Prostate gland (tissue), 2 donors: ENCODE measurements at regions not wholly inside any gene's neighbourhood (a gene's known extent, or its start where the extent isn't known, plus 50 kb on each side); places are given as distances from the start of the nearest gene placed in this dataset.
"Not testable (repeated sequence)": the region's sequence is repeated elsewhere in the genome, so short reads cannot be mapped to it uniquely, and the experiment has no call there.

Experiments used
- DNase-seq: peaks from one replicate; pipeline ENCODE4 v3.0.0-alpha.2; 2019; ENCODE audit warnings: low spot score
- H3K27ac ChIP-seq, 2 donors: fragments of 200-600 bp; sonication (generic); 2 replicates each; pipeline ENCODE4 v1.5.1; 2017 to 2019
- H3K27me3 ChIP-seq: fragments of 200-600 bp; sonication (generic); replicated peaks from 2 replicates; pipeline ENCODE4 v1.5.1; 2019; ENCODE audit not compliant: insufficient read depth
- H3K36me3 ChIP-seq, 2 donors: fragments of 200-600 bp; sonication (generic); 1 replicate in 1 of 2; 2 replicates in 1 of 2; pipeline versions ENCODE4 v1.5.1 to v1.8.1; 2017 to 2019
- H3K4me1 ChIP-seq: fragments of 200-600 bp; sonication (generic); replicated peaks from 2 replicates; pipeline ENCODE4 v1.5.1; 2019
- H3K4me3 ChIP-seq, 2 donors: fragments of 200-600 bp; sonication (generic); 2 replicates each; pipeline ENCODE4 v1.5.1; 2017 to 2019
- H3K9me3 ChIP-seq: fragments of 200-600 bp; sonication (generic); 2 replicates; pipeline ENCODE4 v1.5.1; 2017
- CTCF ChIP-seq, 4 experiments: fragments of 200-600 bp in 2 of 4; fragments of 450-650 bp in 2 of 4; sonication (generic) in 2 of 4; IDR thresholded peaks; 1 replicate in 3 of 4; 2 replicates in 1 of 4; pipeline ENCODE4 v1.5.1; 2016 to 2019; ENCODE audit warnings: antibody characterized with exemption in 4 of 4, mild to moderate bottlenecking in 2 of 4, moderate library complexity in 2 of 4
- POLR2A ChIP-seq: fragments of 450-650 bp; IDR thresholded peaks from one replicate; pipeline ENCODE4 v1.6.1; 2016; ENCODE audit warnings: antibody characterized with exemption, mild to moderate bottlenecking
- POLR2AphosphoS5 ChIP-seq: sonication (generic); formaldehyde crosslinking; IDR thresholded peaks from one replicate; pipeline ENCODE4 v1.6.1; 2017; ENCODE audit warnings: antibody characterized with exemption
- WGBS: methylation state at CpG from one replicate; pipeline ENCODE4 v1.1.5; 2018; 5-methylcytosine and 5-hydroxymethylcytosine counted together
- intact Hi-C: fragments of 100-400 bp; cut with DNase I; formaldehyde crosslinking; loops from one replicate; pipeline ENCODE4 v1.14.2; 2022

GRCh38 chr4:186999686-187000085, 276.0 kb upstream of the FAT1 start:
- H3K9me3 ChIP-seq: no peaks in the 10 kb centered on the region
- H3K27ac ChIP-seq: no peak overlapping the region
- DNase-seq: no peak
- WGBS: 58% methylated on average over 3 of the region's 3 CpGs
- no peaks in the 10 kb centered on the region for H3K4me1 ChIP-seq
- TF ChIP-seq POLR2AphosphoS5 (no peak), POLR2A (no peak), CTCF (IDR thresholded peaks at IDR 0.05) (no peak)
- no peak overlapping the region for H3K4me3 ChIP-seq
- intact Hi-C loops: no loop called here
- H3K27me3 ChIP-seq: no peaks in the 10 kb centered on the region
- no peaks in the 10 kb centered on the region for H3K36me3 ChIP-seq

GRCh38 chr4:187000281-187000680, 276.6 kb upstream of the FAT1 start:
- TF ChIP-seq POLR2AphosphoS5: no peak
- TF ChIP-seq CTCF (IDR thresholded peaks at IDR 0.05): no peak
- no peak for TF ChIP-seq POLR2A
- 17% methylated on average over 2 of the region's 2 CpGs for WGBS
- Histone ChIP-seq H3K4me3 (no peak overlapping the region), H3K27me3 (no peaks in the 10 kb centered on the region), H3K27ac (no peak overlapping the region), H3K4me1 (no peaks in the 10 kb centered on the region), H3K9me3 (no peaks in the 10 kb centered on the region), H3K36me3 (no peaks in the 10 kb centered on the region)
- DNase-seq: no peak
- intact Hi-C loops: no loop called here

- H3K9me3 ChIP-seq, intact Hi-C loops, H3K27ac ChIP-seq, H3K27me3 ChIP-seq, H3K4me1 ChIP-seq, H3K36me3 ChIP-seq, H3K4me3 ChIP-seq, DNase-seq: not testable (repeated sequence)
- 97% methylated on average over 6 of the region's 6 CpGs for WGBS
Observed at GRCh38 chr4:187002133-187002532, 278.5 kb upstream of the FAT1 start.

GRCh38 chr4:187004628-187005027, 281.0 kb upstream of the FAT1 start:
- no peak for DNase-seq
- no peaks in the 10 kb centered on the region for H3K36me3 ChIP-seq
- no peaks in the 10 kb centered on the region for H3K9me3 ChIP-seq
- H3K27ac ChIP-seq: no peak overlapping the region
- no peaks in the 10 kb centered on the region for H3K27me3 ChIP-seq
- TF ChIP-seq POLR2A: no peak
- no peak for TF ChIP-seq POLR2AphosphoS5
- TF ChIP-seq CTCF (IDR thresholded peaks at IDR 0.05): no peak
- intact Hi-C loops: no loop called here
- WGBS: 84% methylated on average over 2 of the region's 2 CpGs
- no peaks in the 10 kb centered on the region for H3K4me1 ChIP-seq
- no peak overlapping the region for H3K4me3 ChIP-seq

GRCh38 chr4:187006189-187006618, 282.5 kb upstream of the FAT1 start:
- 16% methylated on average over 3 of the region's 3 CpGs for WGBS
- intact Hi-C loops: no loop called here
- Histone ChIP-seq H3K9me3 (no peaks in the 10 kb centered on the region), H3K27me3 (no peaks in the 10 kb centered on the region), H3K4me1 (no peaks in the 10 kb centered on the region), H3K4me3 (no peak overlapping the region), H3K27ac (no peak overlapping the region), H3K36me3 (no peaks in the 10 kb centered on the region)
- peak; percentile 19 for DNase-seq
- TF ChIP-seq CTCF (IDR thresholded peaks at IDR 0.05): no peak
- no peak for TF ChIP-seq POLR2A
- no peak for TF ChIP-seq POLR2AphosphoS5
